ENCODE measurements at regions not wholly inside any gene's neighbourhood (a gene's known extent, or its start where the extent isn't known, plus 50 kb on each side); places are given as distances from the start of the nearest gene placed in this dataset.

- ATAC-seq, result no peak
Observed at GRCh38 chr1:168455764-168456163, 88.0 kb downstream of the XCL2 start.

GRCh38 chr1:168454211-168454815 is 89.5 kb downstream of the XCL2 start:
- no peak for ATAC-seq

DNA sequence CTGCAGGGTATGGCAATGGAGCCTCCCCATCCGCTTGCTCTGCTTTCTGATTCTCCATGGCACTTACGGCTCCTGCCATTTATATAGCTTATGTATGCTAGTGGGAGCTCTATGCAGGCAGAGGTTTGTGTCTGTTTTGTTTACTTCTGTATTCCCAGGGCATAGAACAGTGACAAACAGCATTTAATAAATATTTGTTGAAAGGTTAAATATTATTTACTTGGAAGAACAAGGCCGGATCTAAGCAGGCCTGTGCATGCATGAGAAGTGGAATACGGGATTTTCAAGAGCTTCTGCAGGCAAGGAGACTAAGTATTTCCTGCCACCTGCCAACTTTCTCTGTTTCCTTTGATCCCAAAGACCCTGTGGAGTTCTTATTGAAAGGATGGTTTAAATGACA is 90.7 kb downstream of the XCL2 start:
- no peak for ATAC-seq

GRCh38 chr1:168452329-168452728 is 91.5 kb downstream of the XCL2 start:
- ATAC-seq, result no peak

DNA sequence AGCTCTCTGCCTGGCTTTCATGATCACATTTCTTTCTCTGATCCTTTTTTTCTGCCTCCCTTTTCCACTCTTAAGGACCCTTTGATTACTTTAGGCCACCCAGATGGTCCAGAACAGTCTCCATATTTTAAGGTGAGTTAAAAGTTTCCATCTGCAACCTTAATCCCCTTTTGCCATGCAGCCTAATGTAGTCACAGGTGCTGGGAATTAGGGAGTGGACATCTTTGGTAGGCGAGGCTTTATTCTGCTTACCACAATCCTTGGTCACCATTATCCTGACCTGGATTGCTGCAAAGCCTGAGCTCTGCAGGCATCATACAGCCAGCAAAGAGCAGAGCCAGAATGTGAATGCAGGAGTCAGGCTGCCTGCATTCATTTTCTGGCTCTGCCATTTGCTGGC is 95.9 kb downstream of the XCL2 start:
- ATAC-seq, result no peak

GRCh38 chr1:168446081-168446480 is 97.7 kb downstream of the XCL2 start:
- no peak for ATAC-seq

GRCh38 chr1:168443899-168444298 is 99.9 kb downstream of the XCL2 start:
- ATAC-seq, result no peak

- ATAC-seq, result no peak
Observed at GRCh38 chr1:168443356-168443755, 100.4 kb downstream of the XCL2 start.

DNA sequence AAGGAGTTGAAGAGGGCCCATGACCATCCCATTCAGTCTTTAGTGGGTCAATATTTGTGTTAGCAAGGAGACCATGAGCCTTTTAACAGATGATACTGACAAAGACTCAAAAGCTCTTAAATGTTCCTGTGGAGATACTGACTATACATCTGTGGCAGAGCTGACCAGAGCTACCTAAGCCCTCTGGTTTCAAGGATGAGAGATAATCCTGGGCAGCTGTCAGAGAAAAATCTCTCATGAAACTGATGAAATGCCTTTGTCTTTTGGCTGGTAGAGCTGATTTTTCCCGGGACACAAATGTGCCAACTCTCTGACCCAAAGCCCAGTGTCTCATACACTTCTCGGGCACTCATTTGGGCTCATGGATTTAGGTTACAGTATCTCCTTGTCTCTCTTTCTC is 100.9 kb downstream of the XCL2 start:
- no peak for ATAC-seq

DNA sequence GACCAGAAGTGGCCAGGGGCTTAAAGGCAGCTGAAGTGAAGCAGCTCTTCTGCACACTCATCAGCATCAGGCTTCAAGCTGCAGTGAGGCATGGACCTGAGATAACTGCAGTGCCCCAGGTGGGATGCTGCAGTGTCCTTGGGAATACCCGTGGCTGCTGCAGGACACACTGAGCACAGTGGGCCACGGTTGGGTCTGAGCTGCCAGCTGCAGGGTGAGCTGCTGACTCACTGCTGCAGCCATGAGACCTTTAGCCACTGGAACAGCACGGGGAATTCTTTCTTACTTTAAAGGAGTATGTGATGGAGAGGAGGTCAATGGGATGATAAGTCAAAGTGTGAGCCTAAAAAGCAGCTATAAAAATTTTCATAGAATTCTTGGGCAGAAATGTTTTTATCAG is 102.1 kb downstream of the XCL2 start:
- no peak for ATAC-seq

- ATAC-seq, result peak; percentile 76
Observed at GRCh38 chr1:168439456-168440375, 104.1 kb downstream of the XCL2 start.

DNA sequence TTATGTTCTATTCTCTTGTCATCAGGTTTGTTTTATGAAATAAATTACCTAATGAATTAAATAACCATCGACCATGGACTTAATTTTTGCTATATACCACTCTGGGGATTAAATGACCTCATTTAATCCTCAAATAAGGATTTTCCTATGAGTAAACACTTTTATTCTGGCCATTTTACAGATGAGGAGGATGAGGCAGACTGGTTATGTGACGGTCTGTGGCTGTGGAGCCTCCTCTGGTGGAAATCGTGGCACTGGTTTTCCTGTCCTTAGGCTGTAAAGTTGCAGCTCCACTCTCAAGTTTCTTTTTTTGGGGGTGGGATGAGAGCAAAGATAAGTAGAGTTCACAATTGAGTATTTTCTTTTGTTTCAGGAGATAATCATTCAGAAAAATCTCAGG is 105.2 kb downstream of the XCL2 start:
- ATAC-seq, result no peak

GRCh38 chr1:168437821-168438220 is 106.0 kb downstream of the XCL2 start:
- ATAC-seq, result no peak

DNA sequence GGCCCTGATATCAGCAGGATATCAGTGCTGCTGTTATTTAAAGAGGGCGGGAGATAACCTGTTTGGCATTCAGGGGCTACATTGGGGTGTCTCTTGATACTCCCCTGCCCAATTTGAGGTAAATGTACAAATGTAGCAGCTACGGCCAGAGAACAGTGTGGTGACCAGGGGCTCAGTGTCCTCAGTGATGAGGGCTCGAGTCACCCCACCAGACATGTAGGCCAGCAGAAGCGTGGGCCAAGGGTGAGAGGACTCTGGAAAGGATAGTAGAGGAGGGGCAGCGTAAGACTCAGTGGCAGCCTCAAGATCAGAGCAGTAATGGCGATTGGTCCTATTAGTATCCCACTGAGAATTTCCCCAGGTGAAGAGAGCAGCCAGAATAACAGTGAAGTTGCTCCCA is 108.4 kb downstream of the XCL2 start:
- ATAC-seq, result no peak

DNA sequence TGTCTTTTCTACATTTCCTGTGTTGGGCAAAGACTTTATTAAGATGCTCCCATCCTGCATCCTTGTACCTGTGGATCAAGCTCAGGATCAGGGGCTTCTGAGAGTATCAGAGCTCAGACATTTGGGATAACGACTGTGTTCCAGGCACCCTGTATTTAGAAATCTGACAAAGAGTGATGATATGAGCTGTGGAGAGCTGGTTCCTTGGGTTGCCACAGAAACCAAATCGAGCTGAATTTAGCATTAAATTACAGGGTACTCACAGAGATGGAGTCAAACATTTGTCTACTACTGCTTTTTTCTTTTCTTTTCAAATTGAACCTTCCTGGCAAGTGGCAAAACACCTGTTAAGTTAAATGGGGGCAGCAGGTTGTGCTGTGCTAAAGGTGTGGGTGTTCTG is 110.6 kb downstream of the XCL2 start:
- no peak for ATAC-seq

DNA sequence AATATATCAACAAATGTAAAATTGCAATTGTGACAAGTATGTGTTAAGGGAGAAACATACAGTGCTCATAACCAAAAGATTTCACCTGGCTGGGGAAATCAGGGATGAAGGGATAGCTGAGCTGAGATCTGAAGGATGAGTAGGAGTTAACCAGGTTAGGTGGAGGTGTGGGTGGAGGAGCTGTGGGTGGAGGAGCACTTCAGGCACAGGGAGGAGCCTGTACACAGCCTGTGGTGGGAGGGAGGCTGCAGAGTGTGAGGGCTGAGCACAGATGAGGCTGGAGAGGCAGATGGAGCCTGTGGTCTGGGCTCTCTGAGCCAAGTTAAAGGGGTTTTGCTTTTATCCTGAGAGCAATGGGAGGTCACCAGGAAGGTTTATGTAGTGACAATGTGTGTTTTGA is 111.9 kb downstream of the XCL2 start:
- no peak for ATAC-seq

GRCh38 chr1:168430321-168430720 is 113.5 kb downstream of the XCL2 start:
- ATAC-seq, result no peak

- no peak for ATAC-seq
Observed at GRCh38 chr1:168428063-168428731, 115.6 kb downstream of the XCL2 start.

DNA sequence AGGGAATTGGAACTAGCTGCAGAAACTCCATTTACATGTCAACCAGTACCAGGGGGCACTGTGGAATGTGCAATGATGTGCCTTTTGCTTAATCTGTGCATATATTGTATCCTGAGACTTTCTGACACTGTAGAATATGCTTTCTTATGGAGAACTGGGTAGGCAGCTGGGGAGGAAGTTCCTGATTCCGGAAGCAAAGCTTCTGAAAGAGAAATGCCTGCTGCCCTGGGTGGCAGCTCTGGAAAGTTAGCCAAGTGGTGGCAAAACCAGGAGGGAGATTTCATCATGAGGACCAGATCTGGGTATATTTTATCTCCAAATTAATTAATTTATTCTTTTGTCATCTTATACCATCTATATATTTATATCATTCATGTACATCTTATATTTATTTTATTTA is 116.7 kb downstream of the XCL2 start:
- no peak for ATAC-seq

DNA sequence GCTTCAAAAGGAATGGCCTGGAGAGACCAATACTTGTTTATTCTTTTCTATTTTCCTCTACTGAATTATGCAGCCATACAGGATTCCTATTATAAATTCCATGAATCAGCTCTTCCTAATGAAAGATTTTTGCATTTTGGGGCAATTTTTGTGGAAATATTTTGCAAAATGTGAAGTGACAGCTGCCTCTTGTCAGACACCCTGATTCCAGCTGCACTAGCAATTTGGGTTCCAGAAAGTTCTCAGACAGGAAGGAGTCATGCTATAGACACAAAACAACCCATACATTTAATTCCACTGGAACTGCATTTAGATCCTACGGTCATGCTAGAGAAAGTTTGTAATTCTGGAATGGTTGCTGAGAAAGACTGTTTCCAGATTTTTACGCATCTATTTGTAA is 119.5 kb downstream of the XCL2 start:
- ATAC-seq, result no peak

- no peak for ATAC-seq
Observed at GRCh38 chr1:168422203-168422847, 121.5 kb downstream of the XCL2 start.

DNA sequence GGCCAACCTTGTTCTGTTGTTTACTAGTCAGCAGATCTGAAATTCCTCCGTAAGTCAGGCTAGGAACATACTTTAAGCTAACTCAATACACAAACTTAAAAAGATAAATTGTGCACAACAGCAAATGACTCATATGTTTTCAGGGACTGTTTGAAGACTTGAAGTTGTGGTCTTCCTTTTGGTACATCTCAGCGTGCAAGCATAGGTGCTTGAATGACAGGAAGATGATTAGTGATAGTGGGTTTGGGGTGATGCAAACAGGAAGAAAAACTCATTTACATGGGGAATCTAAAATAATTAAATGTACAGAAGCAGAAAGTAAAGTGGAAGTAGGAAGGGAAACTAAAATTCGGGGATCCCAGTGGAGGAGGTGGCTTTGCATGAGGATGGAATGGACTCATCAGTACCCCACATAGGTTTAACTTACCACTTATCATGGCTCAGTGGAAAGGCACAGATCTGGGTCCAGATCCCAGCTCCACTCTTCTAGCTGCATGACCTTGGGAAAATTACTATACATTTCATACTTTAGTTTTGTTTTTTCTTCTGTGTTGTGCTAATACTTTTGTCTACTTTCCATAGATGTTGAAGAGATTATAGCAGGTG is 122.3 kb downstream of the XCL2 start:
- ATAC-seq, result no peak

DNA sequence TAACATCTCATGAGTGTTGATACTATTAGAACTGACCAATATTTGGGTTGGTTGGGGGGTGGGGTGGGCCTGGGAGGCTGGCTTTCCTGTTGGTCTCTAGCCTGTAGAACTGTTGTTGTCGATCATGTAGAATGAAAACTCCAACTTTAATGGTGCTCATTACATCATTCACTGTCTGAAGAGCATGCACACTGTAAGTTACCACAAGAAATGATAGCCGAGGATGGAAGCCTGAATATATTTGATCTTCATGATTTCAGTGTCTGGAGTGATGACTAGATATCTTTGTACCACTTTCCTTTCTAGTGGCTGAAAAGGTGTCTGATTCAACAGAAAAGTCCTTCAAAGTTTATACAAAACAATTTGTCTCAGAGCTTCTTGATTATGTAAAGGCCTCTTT is 123.6 kb downstream of the XCL2 start:
- ATAC-seq, result no peak
